ENCODE measurements at regions not wholly inside any gene's neighbourhood (a gene's known extent, or its start where the extent isn't known, plus 50 kb on each side); places are given as distances from the start of the nearest gene placed in this dataset.

DNA sequence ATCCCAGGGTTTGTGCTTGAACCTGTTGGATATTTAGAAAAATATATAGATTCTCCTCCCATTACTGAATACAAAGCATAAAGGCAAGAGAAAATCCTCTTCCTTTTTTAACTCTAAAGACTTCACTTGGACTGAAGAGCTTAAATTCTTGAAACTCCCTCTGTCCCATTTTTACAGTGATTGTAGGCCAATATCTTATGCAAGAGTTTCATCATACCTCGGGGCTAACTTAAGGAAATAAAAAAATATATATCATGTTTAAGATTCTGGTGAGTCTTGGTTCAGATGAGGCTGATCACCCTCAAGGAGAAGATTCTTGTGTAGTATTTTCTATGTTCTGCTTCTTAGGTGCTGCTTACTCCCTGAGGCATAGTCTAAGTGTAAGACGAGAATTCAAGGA lies 1449.6 kb downstream of the C4orf33 start:
- TF ChIP-seq ZNF274 (IDR thresholded peaks at IDR 0.05; ENCODE audit: low read depth, low read length): no peak
- no peak for TF ChIP-seq YY1 (IDR thresholded peaks at IDR 0.05; ENCODE audit: insufficient read depth, insufficient read length)
- no peak for TF ChIP-seq SUZ12 (IDR thresholded peaks at IDR 0.05; ENCODE audit: extremely low read depth, insufficient read depth, insufficient read length)
